HG02642 (cell line): ENCODE measurements at regions not wholly inside any gene's neighbourhood (a gene's known extent, or its start where the extent isn't known, plus 50 kb on each side); places are given as distances from the start of the nearest gene placed in this dataset.
"Not testable (repeated sequence)": the region's sequence is repeated elsewhere in the genome, so short reads cannot be mapped to it uniquely, and the experiment has no call there.

Source experiments
- ATAC-seq: cut with Tn5 transposase; IDR thresholded peaks from one replicate; pipeline ENCODE4 v1.9.1; 2021; ENCODE audit warnings: mild to moderate bottlenecking; ENCODE audit not compliant: unreplicated experiment, poor library complexity

- no peak for ATAC-seq
These were observed 224.8 kb downstream of the ZNF608 start for GRCh38 chr5:124521461-124522230.

GRCh38 chr5:124519396-124519795, 227.0 kb downstream of the ZNF608 start:
- peak; percentile 76 for ATAC-seq

- ATAC-seq: no peak
These were observed 229.9 kb downstream of the ZNF608 start for GRCh38 chr5:124516567-124516966.

- ATAC-seq: no peak
These were observed 230.8 kb downstream of the ZNF608 start for GRCh38 chr5:124515497-124516245.

GRCh38 chr5:124514956-124515355, 231.5 kb downstream of the ZNF608 start:
- no peak for ATAC-seq

- no peak for ATAC-seq
These were observed 233.3 kb downstream of the ZNF608 start for GRCh38 chr5:124512952-124513632.

- no peak for ATAC-seq
These were observed 234.2 kb downstream of the ZNF608 start for GRCh38 chr5:124512236-124512635.

- ATAC-seq: no peak
These were observed 234.6 kb downstream of the ZNF608 start for GRCh38 chr5:124511791-124512190.

- ATAC-seq: no peak
These were observed 238.8 kb downstream of the ZNF608 start for GRCh38 chr5:124507688-124508087.

GRCh38 chr5:124504081-124504916, 242.1 kb downstream of the ZNF608 start:
- peak; percentile 97 for ATAC-seq

GRCh38 chr5:124502551-124502950, 243.9 kb downstream of the ZNF608 start:
- ATAC-seq: no peak

GRCh38 chr5:124499818-124500217, 246.6 kb downstream of the ZNF608 start:
- not testable (repeated sequence) for ATAC-seq

GRCh38 chr5:124496968-124497367, 249.5 kb downstream of the ZNF608 start:
- ATAC-seq: not testable (repeated sequence)

GRCh38 chr5:124494540-124495116, 251.8 kb downstream of the ZNF608 start:
- ATAC-seq: no peak

GRCh38 chr5:124492444-124493224, 253.8 kb downstream of the ZNF608 start:
- no peak for ATAC-seq

GRCh38 chr5:124490315-124490714, 256.1 kb downstream of the ZNF608 start:
- ATAC-seq: not testable (repeated sequence)

- no peak for ATAC-seq
These were observed 265.0 kb downstream of the ZNF608 start for GRCh38 chr5:124481419-124481818.

GRCh38 chr5:124480964-124481363, 265.5 kb downstream of the ZNF608 start:
- no peak for ATAC-seq

- ATAC-seq: no peak
These were observed 266.4 kb downstream of the ZNF608 start for GRCh38 chr5:124480022-124480421.
